HG03558 (cell line): ENCODE measurements at regions not wholly inside any gene's neighbourhood (a gene's known extent, or its start where the extent isn't known, plus 50 kb on each side); places are given as distances from the start of the nearest gene placed in this dataset.

Source experiments
- ATAC-seq: cut with Tn5 transposase; IDR thresholded peaks from one replicate; pipeline ENCODE4 v1.9.1; 2021; ENCODE audit warnings: moderate number of reproducible peaks; ENCODE audit not compliant: unreplicated experiment; ENCODE audit errors: extremely low read depth

DNA sequence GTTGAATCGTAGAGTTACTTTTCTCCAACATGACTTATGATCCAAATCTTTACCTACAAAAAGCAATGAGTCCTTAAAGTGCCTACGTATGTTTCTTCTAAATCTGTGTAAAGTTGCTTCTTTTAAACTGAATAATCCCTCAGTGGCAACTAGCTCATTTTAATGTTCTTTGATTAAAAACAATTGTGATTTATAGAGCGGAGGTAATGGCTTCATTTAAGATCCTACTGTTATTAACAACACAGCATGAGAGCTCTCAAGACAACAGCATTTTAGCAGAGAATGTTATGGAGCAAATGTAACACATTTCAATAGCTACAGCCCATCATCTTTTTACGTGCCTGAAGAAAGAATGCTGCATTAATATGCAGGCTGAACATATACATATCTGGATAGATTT is 55.3 kb upstream of the VGLL3 start:
- ATAC-seq = no peak

DNA sequence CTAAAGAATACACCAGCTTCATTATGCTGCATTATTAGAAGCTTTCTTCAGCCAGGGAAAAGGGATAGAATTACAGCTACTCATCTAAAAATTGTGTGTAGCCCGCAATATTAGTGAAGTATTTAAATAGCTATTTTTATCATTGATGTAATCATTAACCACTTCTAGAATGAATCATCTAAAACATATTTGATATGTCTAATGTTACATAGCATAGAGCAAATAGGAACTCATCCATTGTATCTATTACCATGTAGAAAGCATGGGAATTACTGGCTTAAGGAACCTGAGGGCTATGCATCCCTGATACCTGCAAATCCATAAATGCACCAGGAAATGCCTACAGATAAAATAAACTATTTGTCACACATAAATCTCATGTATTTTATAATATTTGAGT is 54.5 kb upstream of the VGLL3 start:
- ATAC-seq = no peak

DNA sequence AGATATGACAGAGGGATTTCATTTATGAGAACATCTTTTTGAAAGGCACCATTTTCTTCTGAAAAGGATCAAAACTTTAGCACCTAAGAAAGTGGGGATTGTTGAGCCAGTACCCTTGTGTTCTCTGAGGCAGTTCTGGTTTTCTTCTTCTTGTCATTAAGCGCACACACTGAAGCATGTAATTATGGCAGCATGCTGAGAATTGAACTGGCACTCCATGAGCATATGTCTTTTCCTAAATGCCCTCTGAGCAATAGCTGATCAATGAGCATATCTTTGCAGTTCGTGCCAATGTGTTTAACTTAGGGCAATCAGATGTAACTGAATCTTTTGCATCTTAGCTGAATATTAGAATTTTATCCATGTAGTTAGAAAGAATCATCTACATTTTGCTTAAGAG is 53.9 kb upstream of the VGLL3 start:
- ATAC-seq = no peak

DNA sequence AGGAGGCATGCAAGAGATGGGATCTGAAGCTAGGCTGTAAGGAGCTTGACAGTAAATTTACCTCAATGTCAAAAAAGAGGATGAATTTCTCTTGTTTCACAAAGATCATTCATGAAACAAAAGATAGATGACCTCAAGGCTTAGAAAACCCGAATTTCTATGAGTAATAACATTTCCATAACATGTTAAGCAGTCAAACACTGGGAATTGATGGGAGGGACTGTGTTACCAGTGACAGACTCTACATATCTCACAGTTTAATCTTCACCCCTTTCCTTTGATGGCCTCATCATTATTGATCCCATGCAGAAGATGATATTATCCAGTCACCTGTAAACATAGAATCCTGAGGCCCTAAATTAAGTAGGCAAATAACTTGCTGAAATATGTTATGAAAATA is 53.5 kb upstream of the VGLL3 start:
- ATAC-seq = no peak

DNA sequence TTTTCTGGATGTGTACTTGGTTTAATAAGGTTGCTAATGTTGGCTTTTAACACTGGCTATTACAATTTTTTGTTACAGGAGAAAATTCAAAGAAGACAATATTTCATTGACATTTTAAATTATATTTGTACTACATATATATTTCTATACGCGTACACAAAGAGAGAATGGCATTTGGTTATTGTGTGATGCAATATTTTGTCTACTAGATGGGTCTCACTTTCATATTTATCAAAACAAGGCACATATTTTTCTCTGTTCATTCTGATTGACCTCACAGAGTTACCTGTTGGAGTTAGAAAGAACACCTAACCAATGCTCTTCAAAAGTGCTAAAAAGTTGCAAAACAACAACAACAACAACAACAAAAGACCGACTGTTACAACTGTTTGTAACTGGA is 50.2 kb upstream of the VGLL3 start:
- ATAC-seq = no peak
